SU-DHL-6 (cell line): ENCODE measurements at regions not wholly inside any gene's neighbourhood (a gene's known extent, or its start where the extent isn't known, plus 50 kb on each side); places are given as distances from the start of the nearest gene placed in this dataset.
"Not testable (repeated sequence)": the region's sequence is repeated elsewhere in the genome, so short reads cannot be mapped to it uniquely, and the experiment has no call there.

Experiments
- H2AFZ ChIP-seq: fragments of 200-600 bp; sonication (generic); 2 replicates; pipeline ENCODE4 v1.6.1; 2014; ENCODE audit warnings: low read depth, mild to moderate bottlenecking, moderate library complexity, mixed read lengths, antibody characterized with exemption, low read length; ENCODE audit not compliant: severe bottlenecking
- H3F3A ChIP-seq: fragments of 200-600 bp; shearing (Covaris generic); 2 replicates; pipeline ENCODE4 v1.6.0; 2016; ENCODE audit warnings: antibody characterized with exemption, mild to moderate bottlenecking; ENCODE audit not compliant: insufficient read depth
- H3K27ac ChIP-seq: fragments of 200-600 bp; sonication (generic); 2 replicates; pipeline ENCODE4 v1.5.1; 2016; ENCODE audit warnings: low read depth, mild to moderate bottlenecking, low read length, moderate library complexity, mixed read lengths
- H3K27me3 ChIP-seq: fragments of 200-600 bp; sonication (generic), shearing (Covaris generic); 2 replicates; pipeline ENCODE4 v1.6.0; 2014; ENCODE audit warnings: mild to moderate bottlenecking, low read length
- H3K36me3 ChIP-seq: fragments of 200-600 bp; sonication (generic); 2 replicates; pipeline ENCODE4 v1.6.1; 2014; ENCODE audit warnings: mild to moderate bottlenecking, low read length, mixed read lengths
- H3K4me2 ChIP-seq: fragments of 300-600, 200-600 bp; shearing (Covaris generic), sonication (generic); 2 replicates; pipeline ENCODE4 v1.6.0; 2014; ENCODE audit warnings: low read length, low read depth, mild to moderate bottlenecking; ENCODE audit not compliant: poor library complexity, severe bottlenecking
- H3K4me3 ChIP-seq: fragments of 200-600 bp; sonication (generic); 2 replicates; pipeline ENCODE4 v1.5.1; 2014; ENCODE audit warnings: antibody characterized with exemption, low read length, mild to moderate bottlenecking, mixed read lengths; ENCODE audit not compliant: insufficient read depth, poor library complexity, severe bottlenecking
- H3K79me2 ChIP-seq: fragments of 200-600 bp; sonication (generic); 2 replicates; pipeline ENCODE4 v1.6.1; 2014; ENCODE audit warnings: mild to moderate bottlenecking, low read length, moderate library complexity; ENCODE audit not compliant: insufficient read depth
- H3K9ac ChIP-seq: fragments of 200-600 bp; sonication (generic); 2 replicates; pipeline ENCODE4 v1.7.0; 2014; ENCODE audit warnings: mild to moderate bottlenecking, low read length
- H3K9me2 ChIP-seq: fragments of 200-600 bp; sonication (generic); replicated peaks from 2 replicates; pipeline ENCODE4 v1.6.1; 2014; ENCODE audit warnings: low read length; ENCODE audit not compliant: insufficient read depth
- H3K9me3 ChIP-seq: fragments of 200-600 bp; sonication (generic); 2 replicates; pipeline ENCODE4 v1.6.1; 2014; ENCODE audit warnings: low read length, mixed read lengths; ENCODE audit not compliant: insufficient read depth
- H4K20me1 ChIP-seq: fragments of 200-600 bp; sonication (generic); 2 replicates; pipeline ENCODE4 v1.6.1; 2014; ENCODE audit warnings: low read depth, mild to moderate bottlenecking, antibody characterized with exemption, low read length, moderate library complexity, mixed read lengths
- CTCF ChIP-seq: fragments of 200-600 bp; sonication (generic); IDR thresholded peaks from one replicate; pipeline ENCODE4 v1.5.1; 2017; ENCODE audit warnings: antibody characterized with exemption, mild to moderate bottlenecking, low read length, moderate library complexity; ENCODE audit not compliant: insufficient read depth, poor library complexity, severe bottlenecking
- EZH2phosphoT487 ChIP-seq: fragments of 200-600 bp; sonication (generic), shearing (Covaris generic); conservative IDR thresholded peaks from 2 replicates; pipeline ENCODE4 v1.6.1; 2018; ENCODE audit warnings: mild to moderate bottlenecking, antibody characterized with exemption, low read length, moderate library complexity, mixed read lengths

- Histone ChIP-seq H3K27ac (no peak overlapping the region), H4K20me1 (no peaks in the 10 kb centered on the region), H3K9me2 (no peaks in the 10 kb centered on the region), H2AFZ (peak overlapping the region; percentile 68), H3K36me3 (no peaks in the 10 kb centered on the region), H3K4me2 (no peak overlapping the region), H3K79me2 (no peaks in the 10 kb centered on the region), H3K9ac (no peak overlapping the region), H3K4me3 (no peak overlapping the region), H3K27me3 (no peaks in the 10 kb centered on the region), H3K9me3 (no peaks in the 10 kb centered on the region), H3F3A (no peaks in the 10 kb centered on the region)
- TF ChIP-seq EZH2phosphoT487 (no peak), CTCF (no peak)
Measured at GRCh38 chr3:163513149-163513657, 1565.1 kb downstream of the SI start.

- peak overlapping the region; percentile 11 for H2AFZ ChIP-seq
Measured at GRCh38 chr3:163508206-163508605, 1570.1 kb downstream of the SI start.

GRCh38 chr3:163504974-163505373 is 1573.3 kb downstream of the SI start:
- H3K36me3 ChIP-seq: no peaks in the 10 kb centered on the region

More at GRCh38 chr3:163508206-163508605, 1570.1 kb downstream of the SI start:
- Histone ChIP-seq H4K20me1 (no peaks in the 10 kb centered on the region), H3K9me2 (no peaks in the 10 kb centered on the region), H3K4me2 (no peak overlapping the region), H3K9ac (no peak overlapping the region), H3K9me3 (no peaks in the 10 kb centered on the region), H3K4me3 (no peak overlapping the region), H3F3A (no peaks in the 10 kb centered on the region; the same call in 1 of the 2 replicates), H3K79me2 (no peaks in the 10 kb centered on the region), H3K27me3 (no peaks in the 10 kb centered on the region), H3K27ac (no peak overlapping the region), H3K36me3 (no peaks in the 10 kb centered on the region)
- TF ChIP-seq EZH2phosphoT487 (no peak), CTCF (no peak)

GRCh38 chr3:163499736-163500219 is 1578.5 kb downstream of the SI start:
- not testable (repeated sequence) for H3K36me3 ChIP-seq, H3K27me3 ChIP-seq, H3K79me2 ChIP-seq, H3K9ac ChIP-seq, H3K27ac ChIP-seq, H3K4me3 ChIP-seq, H2AFZ ChIP-seq, H3K9me2 ChIP-seq, H4K20me1 ChIP-seq, H3K9me3 ChIP-seq, H3K4me2 ChIP-seq, H3F3A ChIP-seq

More at GRCh38 chr3:163504974-163505373, 1573.3 kb downstream of the SI start:
- H3K4me2 ChIP-seq: no peak overlapping the region
- H3K27me3 ChIP-seq: no peaks in the 10 kb centered on the region
- H3K9ac ChIP-seq: no peak overlapping the region
- H3K4me3 ChIP-seq: no peak overlapping the region
- no peaks in the 10 kb centered on the region for H3K79me2 ChIP-seq
- no peaks in the 10 kb centered on the region; the same call in 1 of the 2 replicates for H3F3A ChIP-seq
- H3K27ac ChIP-seq: no peak overlapping the region
- no peaks in the 10 kb centered on the region for H3K9me2 ChIP-seq
- no peaks in the 10 kb centered on the region for H4K20me1 ChIP-seq
- peak overlapping the region; percentile 51 for H2AFZ ChIP-seq
- no peaks in the 10 kb centered on the region for H3K9me3 ChIP-seq
- TF ChIP-seq EZH2phosphoT487 (no peak), CTCF (no peak)

- not testable (repeated sequence) for H3K36me3 ChIP-seq, H3K27me3 ChIP-seq, H3K9me2 ChIP-seq, H3K79me2 ChIP-seq, H3K27ac ChIP-seq, H3K4me2 ChIP-seq, H3K9ac ChIP-seq, H3F3A ChIP-seq, H3K9me3 ChIP-seq, H4K20me1 ChIP-seq, H2AFZ ChIP-seq, H3K4me3 ChIP-seq
Measured at GRCh38 chr3:163498842-163499735, 1579.2 kb downstream of the SI start.
